PC-9 (cell line): ENCODE measurements at regions not wholly inside any gene's neighbourhood (a gene's known extent, or its start where the extent isn't known, plus 50 kb on each side); places are given as distances from the start of the nearest gene placed in this dataset.

ENCODE experiments used
- CTCF ChIP-seq: fragments of 200-600 bp; sonication (generic); conservative IDR thresholded peaks from 2 replicates; pipeline ENCODE4 v1.6.1; 2017; ENCODE audit warnings: mixed run types, antibody characterized with exemption, mild to moderate bottlenecking, moderate library complexity
- EZH2 ChIP-seq: fragments of 200-600 bp; sonication (generic); IDR thresholded peaks from 2 replicates; pipeline ENCODE4 v1.8.0; 2017; ENCODE audit warnings: antibody characterized with exemption, low read depth

GRCh38 chr20:6921717-6922386 is 154.4 kb downstream of the BMP2 start:
- TF ChIP-seq EZH2 (no peak), CTCF (no peak)
